ENCODE measurements at regions not wholly inside any gene's neighbourhood (a gene's known extent, or its start where the extent isn't known, plus 50 kb on each side); places are given as distances from the start of the nearest gene placed in this dataset.

- no peak for DNase-seq (ENCODE audit: extremely low spot score)
- ChIA-PET POLR2A (no interaction called here), CTCF (interaction anchor here (0.6 to 1.3 kb wide), 2 partner anchors 176 kb away, joined by 3 read pairs; no protein-coding TSS in a partner anchor)
- no peak for TF ChIP-seq SUZ12 (IDR thresholded peaks at IDR 0.05)
- TF ChIP-seq FOXK2 (IDR thresholded peaks at IDR 0.05) = no peak
- no peak for TF ChIP-seq SP1 (IDR thresholded peaks at IDR 0.05)
- no peak for TF ChIP-seq LEF1 (IDR thresholded peaks at IDR 0.05; ENCODE audit: borderline replicate concordance)
Observed at GRCh38 chr1:221084681-221085080, 205.4 kb downstream of the HLX start.

GRCh38 chr1:221085701-221086375 lies 206.6 kb downstream of the HLX start:
- ChIA-PET CTCF (no interaction called here), POLR2A (interaction anchor here (0.5 kb wide), 1 partner anchor 97 kb away, joined by 3 read pairs; no protein-coding TSS in a partner anchor)
- TF ChIP-seq NFRKB (IDR thresholded peaks at IDR 0.05) = no peak
- peak; percentile 34; the same call in 1 of the 2 replicates for TF ChIP-seq FOXM1 (IDR thresholded peaks at IDR 0.05; ENCODE audit: borderline replicate concordance)
- TF ChIP-seq LEF1 (IDR thresholded peaks at IDR 0.05; ENCODE audit: borderline replicate concordance) = peak; percentile 89; the same call in 1 of the 2 replicates
- TF ChIP-seq ARNT (IDR thresholded peaks at IDR 0.05) = peak; percentile 78; the same call in 1 of the 2 replicates
- no peak for TF ChIP-seq HDGF (IDR thresholded peaks at IDR 0.05; ENCODE audit: borderline replicate concordance)
- peak; percentile 97 for TF ChIP-seq PKNOX1 (IDR thresholded peaks at IDR 0.05)
- peak; percentile 98 for TF ChIP-seq CTBP1 (IDR thresholded peaks at IDR 0.05; ENCODE audit: borderline replicate concordance)
- TF ChIP-seq FOXA1 (IDR thresholded peaks at IDR 0.05) = peak; percentile 87; the same call in 1 of the 2 replicates
- peak; percentile 76; the same call in 1 of the 2 replicates for TF ChIP-seq FOXK2 (IDR thresholded peaks at IDR 0.05)
- no peak for TF ChIP-seq ELF4 (IDR thresholded peaks at IDR 0.05)
- peak; percentile 45 for DNase-seq (ENCODE audit: extremely low spot score)

DNA sequence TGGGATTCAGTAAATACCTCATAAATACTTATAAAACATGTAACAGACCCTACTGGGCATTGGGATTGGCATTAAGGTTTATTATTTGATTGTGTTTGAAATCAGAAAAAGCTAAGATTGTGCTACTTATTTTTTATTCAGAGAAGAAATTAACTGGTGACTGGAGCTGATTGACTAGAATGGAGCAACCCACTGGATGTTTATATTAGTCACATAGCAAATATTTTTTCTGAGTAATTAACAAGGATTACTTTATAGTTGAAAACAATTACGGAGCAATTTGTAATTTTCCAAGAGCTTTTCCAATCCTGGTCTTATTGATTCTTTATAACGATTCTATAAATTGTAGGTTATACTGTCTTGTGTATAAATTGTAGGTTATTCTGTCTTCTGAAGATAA lies 208.7 kb downstream of the HLX start:
- POLR2A ChIA-PET = no interaction called here
- CTCF ChIA-PET = no interaction called here
- TF ChIP-seq ZNF384 (IDR thresholded peaks at IDR 0.05) (no peak), SUZ12 (IDR thresholded peaks at IDR 0.05) (no peak)
- no peak for DNase-seq (ENCODE audit: extremely low spot score)

GRCh38 chr1:221089273-221089672 lies 210.0 kb downstream of the HLX start:
- no peak for DNase-seq (ENCODE audit: extremely low spot score)
- no peak for TF ChIP-seq SUZ12 (IDR thresholded peaks at IDR 0.05)
- TF ChIP-seq NFRKB (IDR thresholded peaks at IDR 0.05) = no peak
- no peak for TF ChIP-seq FOXK2 (IDR thresholded peaks at IDR 0.05)
- TF ChIP-seq TARDBP (IDR thresholded peaks at IDR 0.05) = no peak
- ChIA-PET POLR2A (no interaction called here), CTCF (no interaction called here)

- ChIA-PET CTCF (no interaction called here), POLR2A (no interaction called here)
- TF ChIP-seq PKNOX1 (IDR thresholded peaks at IDR 0.05) (peak; percentile 71), SUZ12 (IDR thresholded peaks at IDR 0.05) (no peak)
- no peak for DNase-seq (ENCODE audit: extremely low spot score)
Observed at GRCh38 chr1:221089803-221090202, 210.6 kb downstream of the HLX start.

DNA sequence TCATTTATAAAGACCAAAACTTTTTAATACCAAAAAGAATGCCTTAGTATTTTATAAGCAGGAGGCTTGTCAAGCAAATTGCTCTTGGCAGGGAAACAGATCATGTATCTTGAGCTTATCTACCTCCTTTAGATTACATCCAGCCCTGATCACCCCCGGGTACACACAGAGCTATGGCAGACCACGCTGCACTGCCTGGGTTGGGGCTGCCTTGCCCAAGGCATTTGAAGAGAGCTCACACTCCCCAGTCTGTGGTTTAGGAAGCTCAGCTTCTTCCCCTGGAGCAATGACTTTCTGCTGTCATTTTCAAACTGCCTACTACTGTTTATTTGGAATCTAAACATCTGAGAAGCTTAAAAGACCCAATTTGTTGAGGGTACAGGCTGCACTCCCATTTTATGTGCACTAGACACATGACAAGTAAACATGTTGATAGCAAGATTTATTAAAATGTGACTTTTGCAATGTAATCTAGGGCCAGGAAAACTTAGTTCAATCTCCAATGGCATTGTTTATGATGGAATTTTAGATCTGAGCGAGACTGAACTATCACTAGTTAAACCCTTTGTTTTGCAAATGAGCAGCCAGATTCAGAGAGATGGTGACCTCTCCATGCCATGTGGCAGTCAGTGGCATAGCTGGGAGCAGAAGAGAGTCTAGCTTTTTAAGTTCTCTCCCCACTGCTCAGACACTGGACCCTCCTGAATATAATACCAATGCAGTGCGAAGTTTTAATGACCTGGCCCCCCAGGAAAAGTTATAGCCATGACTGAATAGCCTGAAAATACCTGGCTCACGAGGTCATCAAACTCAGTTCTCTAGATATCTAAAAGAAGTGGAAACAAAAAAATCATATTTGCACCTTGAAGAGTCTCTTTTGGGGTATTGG lies 214.9 kb downstream of the HLX start:
- POLR2A ChIA-PET = no interaction called here
- CTCF ChIA-PET = interaction anchor here (0.6 to 0.9 kb wide), 2 partner anchors 36 to 110 kb away, joined by 4 read pairs; no protein-coding TSS in a partner anchor
- DNase-seq (ENCODE audit: extremely low spot score) = peak; percentile 35
- TF ChIP-seq PKNOX1 (IDR thresholded peaks at IDR 0.05) (peak; percentile 55), ARNT (IDR thresholded peaks at IDR 0.05) (no peak)

GRCh38 chr1:221097479-221098281 lies 218.4 kb downstream of the HLX start:
- POLR2A ChIA-PET = no interaction called here
- no peak for DNase-seq (ENCODE audit: extremely low spot score)
- TF ChIP-seq LEF1 (IDR thresholded peaks at IDR 0.05; ENCODE audit: borderline replicate concordance) = no peak
- no peak for TF ChIP-seq FOXA1 (IDR thresholded peaks at IDR 0.05)
- no peak for TF ChIP-seq L3MBTL2 (conservative IDR thresholded peaks at IDR 0.05)
- TF ChIP-seq ELF4 (IDR thresholded peaks at IDR 0.05) = no peak
- no peak for TF ChIP-seq FOXM1 (IDR thresholded peaks at IDR 0.05; ENCODE audit: borderline replicate concordance)
- TF ChIP-seq SP1 (IDR thresholded peaks at IDR 0.05) = no peak
- TF ChIP-seq CTBP1 (IDR thresholded peaks at IDR 0.05; ENCODE audit: borderline replicate concordance) = no peak
- no peak for TF ChIP-seq TARDBP (IDR thresholded peaks at IDR 0.05)
- no peak for TF ChIP-seq SUZ12 (IDR thresholded peaks at IDR 0.05)
- no peak for TF ChIP-seq BHLHE40 (IDR thresholded peaks at IDR 0.05; ENCODE audit: borderline replicate concordance)
- no peak for TF ChIP-seq FOXK2 (IDR thresholded peaks at IDR 0.05)
- CTCF ChIA-PET = interaction anchor here (0.7 kb wide), 1 partner anchor 228 kb away, joined by 3 read pairs; no protein-coding TSS in a partner anchor

Measured in HEK293T (cell line).